ENCODE measurements at regions not wholly inside any gene's neighbourhood (a gene's known extent, or its start where the extent isn't known, plus 50 kb on each side); places are given as distances from the start of the nearest gene placed in this dataset.
"Not testable (repeated sequence)": the region's sequence is repeated elsewhere in the genome, so short reads cannot be mapped to it uniquely, and the experiment has no call there.

- no peak for TF ChIP-seq CTCF (IDR thresholded peaks at IDR 0.05; ENCODE audit: extremely low read depth, missing control alignments)
- DNase-seq (ENCODE audit: low spot score): no peak
Observed at GRCh38 chr14:106228541-106229158, 702.3 kb downstream of the TMEM121 start.

GRCh38 chr14:106230071-106230470, 703.7 kb downstream of the TMEM121 start:
- TF ChIP-seq CTCF (IDR thresholded peaks at IDR 0.05; ENCODE audit: extremely low read depth, missing control alignments): no peak
- DNase-seq (ENCODE audit: low spot score): no peak

- not testable (repeated sequence) for DNase-seq (ENCODE audit: low spot score)
Observed at GRCh38 chr14:106233191-106233590, 706.8 kb downstream of the TMEM121 start.

GRCh38 chr14:106234525-106235254, 708.3 kb downstream of the TMEM121 start:
- DNase-seq (ENCODE audit: low spot score): not testable (repeated sequence)

GRCh38 chr14:106235356-106236159, 709.2 kb downstream of the TMEM121 start:
- TF ChIP-seq CTCF (IDR thresholded peaks at IDR 0.05; ENCODE audit: extremely low read depth, missing control alignments): no peak
- DNase-seq (ENCODE audit: low spot score): no peak

- no peak for TF ChIP-seq CTCF (IDR thresholded peaks at IDR 0.05; ENCODE audit: extremely low read depth, missing control alignments)
- no peak for DNase-seq (ENCODE audit: low spot score)
Observed at GRCh38 chr14:106248321-106249192, 722.2 kb downstream of the TMEM121 start.

- not testable (repeated sequence) for DNase-seq (ENCODE audit: low spot score)
Observed at GRCh38 chr14:106253995-106254394, 727.6 kb downstream of the TMEM121 start.

- peak; percentile 59 for TF ChIP-seq CTCF (IDR thresholded peaks at IDR 0.05; ENCODE audit: extremely low read depth, missing control alignments)
- DNase-seq (ENCODE audit: low spot score): not testable (repeated sequence)
Observed at GRCh38 chr14:106257569-106257994, 731.2 kb downstream of the TMEM121 start.

Data from GM20000 (cell line).